ENCODE measurements at regions not wholly inside any gene's neighbourhood (a gene's known extent, or its start where the extent isn't known, plus 50 kb on each side); places are given as distances from the start of the nearest gene placed in this dataset.

GRCh38 chr5:116766470-116766947 is 191.9 kb upstream of the SEMA6A start:
- peak overlapping the region; percentile 93 for H3K4me2 ChIP-seq (ENCODE audit: low read length)
- H3K27me3 ChIP-seq (ENCODE audit: low read depth, low read length), result no peaks in the 10 kb centered on the region
- no peaks in the 10 kb centered on the region for H4K20me1 ChIP-seq (ENCODE audit: insufficient read depth, low read length)
- H3K27ac ChIP-seq (ENCODE audit: low read length), result no peak overlapping the region; the same call in 1 of the 2 replicates
- H3K9ac ChIP-seq (ENCODE audit: low read length), result peak overlapping the region; percentile 70
- H3K4me1 ChIP-seq (ENCODE audit: low read length), result peaks cover 41% of the 10 kb centered on the region
- peak overlapping the region; percentile 80 for H3K4me3 ChIP-seq (ENCODE audit: low read length)
- H3K9me3 ChIP-seq (ENCODE audit: insufficient read depth, low read length), result no peaks in the 10 kb centered on the region
- no peak overlapping the region for H2AFZ ChIP-seq (ENCODE audit: low read depth, low read length)
- no peaks in the 10 kb centered on the region for H3K36me3 ChIP-seq (replicated peaks; ENCODE audit: low read depth, low read length)
- TF ChIP-seq, protein P1, sequence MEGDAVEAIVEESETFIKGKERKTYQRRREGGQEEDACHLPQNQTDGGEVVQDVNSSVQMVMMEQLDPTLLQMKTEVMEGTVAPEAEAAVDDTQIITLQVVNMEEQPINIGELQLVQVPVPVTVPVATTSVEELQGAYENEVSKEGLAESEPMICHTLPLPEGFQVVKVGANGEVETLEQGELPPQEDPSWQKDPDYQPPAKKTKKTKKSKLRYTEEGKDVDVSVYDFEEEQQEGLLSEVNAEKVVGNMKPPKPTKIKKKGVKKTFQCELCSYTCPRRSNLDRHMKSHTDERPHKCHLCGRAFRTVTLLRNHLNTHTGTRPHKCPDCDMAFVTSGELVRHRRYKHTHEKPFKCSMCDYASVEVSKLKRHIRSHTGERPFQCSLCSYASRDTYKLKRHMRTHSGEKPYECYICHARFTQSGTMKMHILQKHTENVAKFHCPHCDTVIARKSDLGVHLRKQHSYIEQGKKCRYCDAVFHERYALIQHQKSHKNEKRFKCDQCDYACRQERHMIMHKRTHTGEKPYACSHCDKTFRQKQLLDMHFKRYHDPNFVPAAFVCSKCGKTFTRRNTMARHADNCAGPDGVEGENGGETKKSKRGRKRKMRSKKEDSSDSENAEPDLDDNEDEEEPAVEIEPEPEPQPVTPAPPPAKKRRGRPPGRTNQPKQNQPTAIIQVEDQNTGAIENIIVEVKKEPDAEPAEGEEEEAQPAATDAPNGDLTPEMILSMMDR (IDR thresholded peaks at IDR 0.05; ENCODE audit: low read depth, low read length), result no peak
- no peak for TF ChIP-seq EZH2phosphoT487 (IDR thresholded peaks at IDR 0.05; ENCODE audit: low read depth)
- H3K79me2 ChIP-seq (ENCODE audit: low read length), result no peaks in the 10 kb centered on the region

DNA sequence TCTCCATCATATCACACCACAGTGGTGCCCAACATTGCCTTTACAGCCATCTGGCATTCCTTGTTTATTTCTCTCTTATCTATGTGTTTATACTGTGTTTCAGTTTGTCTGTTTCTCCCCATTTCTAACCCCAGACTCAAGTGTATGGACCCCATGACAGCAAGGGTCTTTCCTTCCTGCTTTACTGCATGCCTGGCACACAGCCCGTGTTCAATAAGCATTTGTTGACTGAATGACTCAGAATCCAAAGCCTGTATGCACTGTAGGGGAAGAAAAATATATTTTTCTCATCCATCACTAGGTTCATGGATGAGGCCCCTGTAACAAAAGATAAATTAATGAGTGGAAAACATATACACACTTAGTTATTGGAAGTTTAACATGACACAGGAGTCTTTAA is 190.8 kb upstream of the SEMA6A start:
- H2AFZ ChIP-seq (ENCODE audit: low read depth, low read length), result no peak overlapping the region
- no peaks in the 10 kb centered on the region for H3K79me2 ChIP-seq (ENCODE audit: low read length)
- peak overlapping the region; percentile 70 for H3K9ac ChIP-seq (ENCODE audit: low read length)
- peaks cover 5% of the 10 kb centered on the region for H3K36me3 ChIP-seq (replicated peaks; ENCODE audit: low read depth, low read length)
- H3K4me1 ChIP-seq (ENCODE audit: low read length), result peaks cover 50% of the 10 kb centered on the region
- H3K9me3 ChIP-seq (ENCODE audit: insufficient read depth, low read length), result peaks cover 5% of the 10 kb centered on the region; the same call in 1 of the 2 replicates
- no peak for TF ChIP-seq EZH2phosphoT487 (IDR thresholded peaks at IDR 0.05; ENCODE audit: low read depth)
- TF ChIP-seq, protein P1 (IDR thresholded peaks at IDR 0.05; ENCODE audit: low read depth, low read length), result no peak
- peak overlapping the region; percentile 93 for H3K4me2 ChIP-seq (ENCODE audit: low read length)
- no peaks in the 10 kb centered on the region for H3K27me3 ChIP-seq (ENCODE audit: low read depth, low read length)
- H3K27ac ChIP-seq (ENCODE audit: low read length), result peak overlapping the region; percentile 94
- no peaks in the 10 kb centered on the region for H4K20me1 ChIP-seq (ENCODE audit: insufficient read depth, low read length)
- H3K4me3 ChIP-seq (ENCODE audit: low read length), result peak overlapping the region; percentile 80

DNA sequence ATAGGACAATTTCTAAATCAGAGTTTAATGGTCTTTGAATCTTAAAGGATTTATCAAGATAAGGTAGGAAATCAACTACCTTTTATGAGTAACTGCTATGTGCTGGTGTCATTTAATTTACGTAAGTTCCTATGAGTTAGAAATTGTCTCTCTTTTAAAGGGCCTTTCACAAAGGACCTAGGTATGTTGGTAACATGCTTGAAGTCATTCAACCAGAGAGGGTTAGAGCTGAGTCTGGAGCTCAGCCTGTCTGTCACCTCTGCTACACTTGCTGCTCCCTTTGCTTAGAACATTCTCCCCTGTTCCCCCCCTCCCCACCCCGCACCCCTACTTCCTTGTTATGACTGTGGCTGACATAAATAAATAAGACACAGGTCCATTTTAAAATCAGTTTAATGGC is 190.3 kb upstream of the SEMA6A start:
- Histone ChIP-seq H3K9ac (ENCODE audit: low read length) (peak overlapping the region; percentile 70), H3K27me3 (ENCODE audit: low read depth, low read length) (no peaks in the 10 kb centered on the region), H2AFZ (ENCODE audit: low read depth, low read length) (no peak overlapping the region), H3K9me3 (ENCODE audit: insufficient read depth, low read length) (peaks cover 7% of the 10 kb centered on the region; the same call in 1 of the 2 replicates), H4K20me1 (ENCODE audit: insufficient read depth, low read length) (no peaks in the 10 kb centered on the region), H3K4me2 (ENCODE audit: low read length) (peak overlapping the region; percentile 93), H3K79me2 (ENCODE audit: low read length) (no peaks in the 10 kb centered on the region), H3K4me1 (ENCODE audit: low read length) (peaks cover 55% of the 10 kb centered on the region), H3K4me3 (ENCODE audit: low read length) (peak overlapping the region; percentile 80), H3K36me3 (replicated peaks; ENCODE audit: low read depth, low read length) (peaks cover 7% of the 10 kb centered on the region), H3K27ac (ENCODE audit: low read length) (peak overlapping the region; percentile 94)
- TF ChIP-seq, protein P1 (IDR thresholded peaks at IDR 0.05; ENCODE audit: low read depth, low read length), result no peak
- TF ChIP-seq EZH2phosphoT487 (IDR thresholded peaks at IDR 0.05; ENCODE audit: low read depth), result no peak

DNA sequence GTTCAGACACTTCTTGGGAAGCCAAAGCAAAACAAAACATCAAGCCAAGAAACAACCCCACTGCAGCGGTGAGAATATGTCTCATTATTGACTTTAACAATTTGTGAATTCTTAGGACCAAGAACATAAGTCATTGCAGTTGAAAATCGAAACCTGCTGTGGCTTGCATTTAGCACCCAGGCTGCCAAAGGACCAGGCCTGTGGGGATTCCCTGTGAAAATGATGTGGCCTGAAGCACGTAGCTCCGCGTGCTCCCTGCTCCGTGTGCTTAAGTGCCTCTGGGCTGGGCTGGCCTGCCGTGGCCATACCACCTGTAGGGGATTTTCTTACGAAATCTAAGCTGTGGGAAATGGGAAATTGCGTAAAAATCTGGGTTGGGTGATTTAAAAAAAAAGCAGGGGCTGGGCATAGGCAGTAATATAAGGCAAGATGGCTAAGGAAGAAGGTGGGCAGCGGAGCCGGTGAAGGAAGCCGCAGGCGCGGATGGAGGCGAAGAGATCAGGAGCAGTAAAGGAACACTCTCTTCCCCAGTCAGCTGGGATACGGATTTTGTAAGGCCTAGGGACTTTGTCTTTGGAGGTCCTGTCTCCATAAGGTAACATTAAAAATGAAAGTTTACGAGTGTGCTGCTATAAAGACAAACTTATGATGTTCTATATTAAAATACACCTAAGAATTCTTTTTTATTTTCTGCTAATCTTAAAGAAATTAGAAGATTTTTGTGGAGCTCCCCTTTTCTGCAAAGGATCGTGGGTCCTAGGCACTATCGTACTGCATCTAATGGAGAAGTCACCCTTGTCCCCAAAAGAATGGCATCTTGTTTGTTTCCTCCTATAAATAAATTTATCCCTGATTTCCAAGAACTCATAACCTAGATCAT is 189.6 kb upstream of the SEMA6A start:
- H3K36me3 ChIP-seq (replicated peaks; ENCODE audit: low read depth, low read length), result peaks cover 7% of the 10 kb centered on the region
- H3K27ac ChIP-seq (ENCODE audit: low read length), result peak overlapping the region; percentile 94
- H3K9ac ChIP-seq (ENCODE audit: low read length), result peak overlapping the region; percentile 70
- peak overlapping the region; percentile 93 for H3K4me2 ChIP-seq (ENCODE audit: low read length)
- H3K27me3 ChIP-seq (ENCODE audit: low read depth, low read length), result no peaks in the 10 kb centered on the region
- H3K4me1 ChIP-seq (ENCODE audit: low read length), result peaks cover 58% of the 10 kb centered on the region
- H3K9me3 ChIP-seq (ENCODE audit: insufficient read depth, low read length), result peaks cover 7% of the 10 kb centered on the region; the same call in 1 of the 2 replicates
- H3K79me2 ChIP-seq (ENCODE audit: low read length), result no peaks in the 10 kb centered on the region
- H4K20me1 ChIP-seq (ENCODE audit: insufficient read depth, low read length), result no peaks in the 10 kb centered on the region
- peak overlapping the region; percentile 80 for H3K4me3 ChIP-seq (ENCODE audit: low read length)
- no peak overlapping the region for H2AFZ ChIP-seq (ENCODE audit: low read depth, low read length)
- no peak for TF ChIP-seq EZH2phosphoT487 (IDR thresholded peaks at IDR 0.05; ENCODE audit: low read depth)
- TF ChIP-seq, protein P1 (IDR thresholded peaks at IDR 0.05; ENCODE audit: low read depth, low read length), result no peak

Measured in OCI-LY3 (cell line).